ENCODE measurements at regions not wholly inside any gene's neighbourhood (a gene's known extent, or its start where the extent isn't known, plus 50 kb on each side); places are given as distances from the start of the nearest gene placed in this dataset.
A peak's percentile ranks its signal among the peaks of the same experiment; 100 is the strongest.

DNA sequence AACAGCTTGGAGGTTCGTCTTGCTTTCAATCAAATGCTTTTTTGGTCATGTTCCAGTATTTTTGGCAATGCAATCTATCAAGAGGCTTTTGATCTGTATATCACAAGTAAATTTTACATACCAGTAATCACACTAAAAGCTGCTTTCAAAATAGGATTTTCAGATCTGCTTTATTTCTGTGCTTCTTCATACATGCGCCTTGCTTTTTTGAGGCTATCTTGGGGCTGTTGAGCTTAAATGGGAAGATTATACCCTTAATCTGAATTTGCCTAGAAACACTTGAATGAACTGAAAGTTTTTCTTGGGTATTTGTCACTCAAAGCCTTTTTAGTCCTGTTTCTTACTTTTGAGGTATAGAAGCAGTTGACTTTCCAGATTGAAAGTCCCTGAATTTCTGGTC is 62.1 kb upstream of the DCBLD2 start:
- no peak for FAIRE-seq
- DNase-seq (ENCODE audit: insufficient read length) = no peak
- TF ChIP-seq POLR2AphosphoS5 (IDR thresholded peaks at IDR 0.05; ENCODE audit: low read depth, low read length) (no peak), POLR2A (IDR thresholded peaks at IDR 0.05; ENCODE audit: low read depth, low read length) (no peak), TAF1 (IDR thresholded peaks at IDR 0.05; ENCODE audit: borderline replicate concordance, low read depth, low read length) (no peak)

DNA sequence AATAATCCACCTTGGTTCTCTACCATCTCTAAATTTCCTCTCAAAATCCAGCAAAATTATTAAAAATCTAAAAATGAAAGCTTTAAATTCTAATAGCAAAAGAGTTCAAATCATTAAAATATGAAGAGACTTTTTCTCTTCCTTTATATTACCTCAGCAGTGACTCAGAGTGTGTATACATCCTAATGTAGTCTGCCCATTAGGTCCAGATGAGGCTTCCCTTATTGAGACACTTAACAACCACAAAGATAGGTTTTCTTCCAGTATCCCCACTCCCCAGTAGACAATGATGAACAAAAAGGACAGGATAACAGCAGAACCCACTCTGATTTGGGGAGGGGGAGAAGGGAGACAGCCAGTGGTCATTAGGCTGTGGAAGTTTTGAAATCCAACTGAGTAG is 61.5 kb upstream of the DCBLD2 start:
- TF ChIP-seq TAF1 (IDR thresholded peaks at IDR 0.05; ENCODE audit: borderline replicate concordance, low read depth, low read length) (no peak), POLR2A (IDR thresholded peaks at IDR 0.05; ENCODE audit: low read depth, low read length) (no peak), POLR2AphosphoS5 (IDR thresholded peaks at IDR 0.05; ENCODE audit: low read depth, low read length) (no peak)
- FAIRE-seq (no peak), DNase-seq (ENCODE audit: insufficient read length) (no peak)

DNA sequence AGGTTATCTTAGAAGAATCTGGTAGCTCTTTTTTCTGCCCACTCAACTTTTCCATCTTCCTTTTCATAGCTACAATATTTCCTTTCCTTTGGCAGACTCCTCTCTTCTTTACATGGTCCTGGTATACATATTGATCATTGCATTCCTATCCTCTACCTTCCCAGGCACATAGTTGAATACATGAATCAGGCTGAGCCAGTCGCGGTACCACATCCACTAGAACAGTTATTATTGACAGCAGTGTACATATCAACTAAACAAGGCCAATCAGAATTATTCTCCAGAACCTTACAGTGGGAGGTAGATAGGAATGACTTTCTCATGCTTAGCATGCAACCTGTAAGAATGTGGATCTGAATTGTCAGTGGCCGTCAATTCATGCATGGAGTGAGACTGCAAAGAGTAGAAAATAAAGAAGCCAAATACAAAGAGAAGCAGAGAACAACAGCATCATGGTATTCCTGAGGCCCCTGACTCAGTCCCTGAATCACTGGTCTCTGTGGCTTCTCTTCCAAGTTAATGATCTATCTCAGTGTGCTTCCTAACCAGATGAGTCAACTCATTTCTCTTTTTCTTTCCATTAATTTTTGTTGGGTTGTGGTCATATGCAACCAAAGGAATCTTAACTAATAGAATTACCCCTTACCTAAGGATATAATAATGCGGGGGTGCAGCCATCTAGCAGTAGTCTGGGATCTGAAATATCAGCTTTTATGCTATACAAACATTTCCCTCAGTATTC is 60.9 kb upstream of the DCBLD2 start:
- DNase-seq (ENCODE audit: insufficient read length) (no peak), FAIRE-seq (peak; percentile 46)

GRCh38 chr3:98961161-98962155 is 60.0 kb upstream of the DCBLD2 start:
- DNase-seq (ENCODE audit: insufficient read length) (no peak), FAIRE-seq (no peak)

More for the DNA sequence above, 60.9 kb upstream of the DCBLD2 start:
- TF ChIP-seq POLR2A (IDR thresholded peaks at IDR 0.05; ENCODE audit: low read depth, low read length) = no peak
- TF ChIP-seq TAF1 (IDR thresholded peaks at IDR 0.05; ENCODE audit: borderline replicate concordance, low read depth, low read length) = no peak
- no peak for TF ChIP-seq POLR2AphosphoS5 (IDR thresholded peaks at IDR 0.05; ENCODE audit: low read depth, low read length)

GRCh38 chr3:98957681-98958080 is 56.2 kb upstream of the DCBLD2 start:
- TF ChIP-seq TAF1 (IDR thresholded peaks at IDR 0.05; ENCODE audit: borderline replicate concordance, low read depth, low read length) (no peak), POLR2AphosphoS5 (IDR thresholded peaks at IDR 0.05; ENCODE audit: low read depth, low read length) (no peak), POLR2A (IDR thresholded peaks at IDR 0.05; ENCODE audit: low read depth, low read length) (no peak)
- no peak for DNase-seq (ENCODE audit: insufficient read length)
- FAIRE-seq = no peak

More at GRCh38 chr3:98961161-98962155, 60.0 kb upstream of the DCBLD2 start:
- no peak for TF ChIP-seq POLR2A (IDR thresholded peaks at IDR 0.05; ENCODE audit: low read depth, low read length)
- TF ChIP-seq POLR2AphosphoS5 (IDR thresholded peaks at IDR 0.05; ENCODE audit: low read depth, low read length) = no peak
- no peak for TF ChIP-seq TAF1 (IDR thresholded peaks at IDR 0.05; ENCODE audit: borderline replicate concordance, low read depth, low read length)

DNA sequence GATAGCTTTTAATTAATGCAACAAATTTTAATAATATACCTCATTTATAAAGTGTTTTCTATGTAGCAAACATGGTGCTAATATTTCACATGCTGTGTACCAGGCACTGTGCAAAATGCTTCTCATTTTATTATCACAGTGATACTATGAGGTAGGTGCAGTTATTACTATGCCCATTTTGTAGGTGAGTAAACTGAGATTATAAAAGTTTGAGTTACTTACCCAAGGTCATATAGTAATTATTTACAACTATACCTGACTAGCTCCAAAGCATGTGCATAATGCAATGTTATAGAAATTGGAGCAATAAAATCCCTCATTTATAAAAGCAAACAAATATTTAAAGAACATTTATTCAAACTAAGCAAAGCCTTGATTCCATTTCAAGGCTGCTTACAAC is 54.5 kb upstream of the DCBLD2 start:
- FAIRE-seq (no peak), DNase-seq (ENCODE audit: insufficient read length) (no peak)

DNA sequence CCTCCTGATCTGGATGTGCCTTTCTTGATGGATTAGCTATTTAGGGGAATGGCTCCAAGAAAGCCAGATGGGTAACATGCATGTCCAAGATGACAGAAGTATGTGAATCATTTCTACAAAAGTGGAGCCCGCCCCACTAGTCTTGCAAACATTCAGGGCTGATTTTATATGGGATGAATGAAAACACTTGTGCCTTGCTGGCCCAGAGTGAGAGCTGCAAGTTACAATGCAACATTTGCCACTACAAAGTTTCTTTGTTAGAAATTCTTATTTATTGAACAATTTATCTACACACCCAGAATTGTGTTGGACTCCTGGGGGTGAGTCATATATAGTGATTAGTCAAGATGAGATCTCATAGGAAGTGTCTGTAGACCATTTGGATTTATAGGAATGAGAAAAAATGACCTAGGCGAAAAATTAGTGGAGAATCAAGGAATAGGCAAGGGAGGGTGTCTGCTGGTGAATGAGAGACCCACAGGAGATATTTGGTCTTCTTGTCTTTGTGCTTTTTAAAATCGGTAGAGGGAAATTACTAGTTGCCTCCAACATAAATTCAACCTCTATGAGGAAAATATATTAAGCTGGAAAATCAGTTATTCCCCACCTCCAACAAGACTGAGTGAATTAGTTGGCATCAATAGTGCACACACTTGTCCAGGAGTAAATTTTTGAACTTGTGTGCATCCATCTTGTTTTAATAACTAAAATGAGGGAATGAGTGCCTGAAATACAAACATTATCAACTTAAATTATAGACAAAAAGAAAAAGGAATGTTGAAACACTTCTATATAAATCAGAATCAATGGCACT is 53.5 kb upstream of the DCBLD2 start:
- DNase-seq (ENCODE audit: insufficient read length) = no peak
- FAIRE-seq = no peak

More for the DNA sequence above, 54.5 kb upstream of the DCBLD2 start:
- no peak for TF ChIP-seq POLR2AphosphoS5 (IDR thresholded peaks at IDR 0.05; ENCODE audit: low read depth, low read length)
- no peak for TF ChIP-seq POLR2A (IDR thresholded peaks at IDR 0.05; ENCODE audit: low read depth, low read length)
- TF ChIP-seq TAF1 (IDR thresholded peaks at IDR 0.05; ENCODE audit: borderline replicate concordance, low read depth, low read length) = no peak

GRCh38 chr3:98954242-98954641 is 52.7 kb upstream of the DCBLD2 start:
- no peak for FAIRE-seq
- DNase-seq (ENCODE audit: insufficient read length) = no peak
- TF ChIP-seq POLR2A (IDR thresholded peaks at IDR 0.05; ENCODE audit: low read depth, low read length) (no peak), POLR2AphosphoS5 (IDR thresholded peaks at IDR 0.05; ENCODE audit: low read depth, low read length) (no peak), TAF1 (IDR thresholded peaks at IDR 0.05; ENCODE audit: borderline replicate concordance, low read depth, low read length) (no peak)

More for the DNA sequence above, 53.5 kb upstream of the DCBLD2 start:
- no peak for TF ChIP-seq POLR2AphosphoS5 (IDR thresholded peaks at IDR 0.05; ENCODE audit: low read depth, low read length)
- no peak for TF ChIP-seq POLR2A (IDR thresholded peaks at IDR 0.05; ENCODE audit: low read depth, low read length)
- TF ChIP-seq TAF1 (IDR thresholded peaks at IDR 0.05; ENCODE audit: borderline replicate concordance, low read depth, low read length) = no peak

- TF ChIP-seq POLR2A (IDR thresholded peaks at IDR 0.05; ENCODE audit: low read depth, low read length) (no peak), TAF1 (IDR thresholded peaks at IDR 0.05; ENCODE audit: borderline replicate concordance, low read depth, low read length) (no peak), POLR2AphosphoS5 (IDR thresholded peaks at IDR 0.05; ENCODE audit: low read depth, low read length) (no peak)
- FAIRE-seq (peak; percentile 54), DNase-seq (ENCODE audit: insufficient read length) (no peak)
Observed at GRCh38 chr3:98952404-98952803, 50.9 kb upstream of the DCBLD2 start.

Data from GM12892 (cell line).